IMR-90 (cell line): ENCODE measurements at regions not wholly inside any gene's neighbourhood (a gene's known extent, or its start where the extent isn't known, plus 50 kb on each side); places are given as distances from the start of the nearest gene placed in this dataset.

Experiments used
- ATAC-seq: fragments of 200-7000 bp; cut with Tn5 transposase; 2 replicates; pipeline ENCODE4 v1.9.1; 2020; ENCODE audit warnings: low read depth, mild to moderate bottlenecking, moderate library complexity
- BruUV-seq: library from RNA; stranded (reverse); fragments of 400-500 nt; replicated peaks from 2 replicates; lab custom pipeline; 2021; lab: Mats Ljungman, UMichigan
- CTCF ChIA-PET: fragments of 300-600 bp; formaldehyde crosslinking; extraction: SDS; loops from one replicate; lab custom pipeline; 2021; ENCODE audit warnings: antibody characterized with exemption; lab: Yijun Ruan, JAX
- POLR2A ChIA-PET: fragments of 300-600 bp; sonication (Branson Sonifier 250); formaldehyde crosslinking; loops from one replicate; lab custom pipeline; 2022; ENCODE audit warnings: antibody characterized with exemption; ENCODE audit not compliant: unreplicated experiment; lab: Charles Lee
- DNase-seq: peaks from one replicate; pipeline ENCODE4 v3.0.0; 2013
- H2AFZ ChIP-seq: replicated peaks from 2 replicates; pipeline ENCODE3; 2013; ENCODE audit warnings: low read length, mild to moderate bottlenecking; ENCODE audit not compliant: poor library complexity
- H2AK5ac ChIP-seq: 2 replicates; pipeline ENCODE4 v1.6.1; 2013; ENCODE audit warnings: low read depth, low read length, inconsistent platforms
- H2AK9ac ChIP-seq: replicated peaks from 2 replicates; pipeline ENCODE3; 2013; ENCODE audit warnings: mild to moderate bottlenecking, low read depth, low read length, moderate library complexity; ENCODE audit not compliant: poor library complexity
- H2BK120ac ChIP-seq: 2 replicates; pipeline ENCODE4 v1.6.1; 2013; ENCODE audit warnings: low read depth, low read length, inconsistent platforms
- H2BK15ac ChIP-seq: 3 replicates; pipeline ENCODE4 v1.6.1; 2013; ENCODE audit warnings: low read depth, low read length, inconsistent platforms
- H2BK20ac ChIP-seq: 2 replicates; pipeline ENCODE4 v1.6.1; 2013; ENCODE audit warnings: low read depth, mild to moderate bottlenecking, inconsistent platforms, low read length, moderate library complexity
- H2BK5ac ChIP-seq: 2 replicates; pipeline ENCODE4 v1.6.1; 2013; ENCODE audit warnings: mild to moderate bottlenecking, low read depth, low read length, inconsistent platforms; ENCODE audit not compliant: poor library complexity, severe bottlenecking
- H3K14ac ChIP-seq: replicated peaks from 2 replicates; pipeline ENCODE4 v1.6.1; 2013; ENCODE audit warnings: low read depth, low read length, inconsistent platforms
- H3K18ac ChIP-seq: 2 replicates; pipeline ENCODE4 v1.6.1; 2013; ENCODE audit warnings: low read depth, low read length, control low read depth
- H3K23ac ChIP-seq: 2 replicates; pipeline ENCODE4 v1.6.1; 2013; ENCODE audit warnings: low read depth, low read length, inconsistent platforms
- H3K27ac ChIP-seq: 2 replicates; pipeline ENCODE4 v1.5.1; 2013; ENCODE audit warnings: mild to moderate bottlenecking, control low read depth, low read length; ENCODE audit not compliant: insufficient read depth
- H3K27me3 ChIP-seq: 2 replicates; pipeline ENCODE4 v1.6.1; 2013; ENCODE audit warnings: low read length; ENCODE audit not compliant: control insufficient read depth, insufficient read depth
- H3K36me3 ChIP-seq: 2 replicates; pipeline ENCODE4 v1.6.1; 2013; ENCODE audit warnings: low read length, mixed read lengths; ENCODE audit not compliant: control insufficient read depth, insufficient read depth
- H3K4ac ChIP-seq: 2 replicates; pipeline ENCODE4 v1.6.1; 2013; ENCODE audit warnings: low read depth, low read length, inconsistent platforms
- H3K4me1 ChIP-seq: 2 replicates; pipeline ENCODE4 v1.6.1; 2013; ENCODE audit warnings: low read length, mixed read lengths; ENCODE audit not compliant: control insufficient read depth, insufficient read depth
- H3K4me2 ChIP-seq: 2 replicates; pipeline ENCODE4 v1.6.1; 2013; ENCODE audit warnings: low read depth, mild to moderate bottlenecking, control low read depth, low read length, moderate library complexity
- H3K4me3 ChIP-seq: 2 replicates; pipeline ENCODE4 v1.5.1; 2013; ENCODE audit warnings: low read depth, mild to moderate bottlenecking, control low read depth, low read length, moderate library complexity; ENCODE audit not compliant: insufficient read depth
- H3K56ac ChIP-seq: 2 replicates; pipeline ENCODE4 v1.6.1; 2013; ENCODE audit warnings: low read length, inconsistent platforms; ENCODE audit not compliant: insufficient read depth; ENCODE audit errors: extremely low read depth
- H3K79me1 ChIP-seq, 2 experiments: 2 replicates each; pipeline ENCODE4 v1.6.1; 2013; ENCODE audit warnings: low read length in 2 of 2, inconsistent platforms in 1 of 2, low read depth in 1 of 2
- H3K9ac ChIP-seq: 2 replicates; pipeline ENCODE4 v1.6.1; 2013; ENCODE audit warnings: low read depth, low read length, control low read depth
- H3K9me1 ChIP-seq: 2 replicates; pipeline ENCODE4 v1.6.1; 2013; ENCODE audit warnings: low read length, inconsistent platforms; ENCODE audit not compliant: insufficient read depth
- H3K9me3 ChIP-seq: 2 replicates; pipeline ENCODE4 v1.6.1; 2013; ENCODE audit warnings: low read length; ENCODE audit not compliant: control insufficient read depth, insufficient read depth
- H4K20me1 ChIP-seq: 2 replicates; pipeline ENCODE4 v1.6.1; 2013; ENCODE audit warnings: low read length, inconsistent platforms; ENCODE audit not compliant: insufficient read depth
- H4K5ac ChIP-seq: 2 replicates; pipeline ENCODE4 v1.6.1; 2013; ENCODE audit warnings: mild to moderate bottlenecking, low read depth, low read length, control low read depth
- H4K8ac ChIP-seq, 2 experiments: 2 replicates each; pipeline ENCODE4 v1.6.1; 2013; ENCODE audit warnings: low read depth in 2 of 2, low read length in 2 of 2, control low read depth in 1 of 2, inconsistent platforms in 1 of 2
- H4K91ac ChIP-seq: 2 replicates; pipeline ENCODE4 v1.6.1; 2013; ENCODE audit warnings: low read depth, low read length, inconsistent platforms; ENCODE audit not compliant: insufficient read depth
- BHLHE40 ChIP-seq: fragments of 150-350 bp; IDR thresholded peaks from 2 replicates; pipeline ENCODE4 v1.6.1; 2016; ENCODE audit warnings: mild to moderate bottlenecking, low read depth, low read length
- CEBPB ChIP-seq: IDR thresholded peaks from 2 replicates; pipeline ENCODE4 v1.6.1; 2012; ENCODE audit warnings: low read depth, low read length, improper control_type of control experiment
- CHD1 ChIP-seq: IDR thresholded peaks from 2 replicates; pipeline ENCODE4 v1.6.1; 2012; ENCODE audit warnings: low read depth, low read length, improper control_type of control experiment
- FOS ChIP-seq: fragments of 150-350 bp; IDR thresholded peaks from 2 replicates; pipeline ENCODE4 v1.6.1; 2016; ENCODE audit warnings: low read depth, low read length
- MAFK ChIP-seq: IDR thresholded peaks from 2 replicates; pipeline ENCODE4 v1.6.1; 2012; ENCODE audit warnings: low read depth, low read length, improper control_type of control experiment
- MAZ ChIP-seq: IDR thresholded peaks from 2 replicates; pipeline ENCODE4 v1.6.1; 2012; ENCODE audit warnings: low read depth, mild to moderate bottlenecking, low read length, improper control_type of control experiment, moderate library complexity, borderline replicate concordance
- MXI1 ChIP-seq: IDR thresholded peaks from 2 replicates; pipeline ENCODE4 v1.6.1; 2012; ENCODE audit warnings: low read depth, mild to moderate bottlenecking, low read length, moderate library complexity, borderline replicate concordance
- NFE2L2 ChIP-seq: fragments of 150-350 bp; IDR thresholded peaks from 2 replicates; pipeline ENCODE4 v1.6.1; 2016; ENCODE audit warnings: low read depth, mild to moderate bottlenecking, low read length
- POLR2A ChIP-seq: IDR thresholded peaks from 2 replicates; pipeline ENCODE4 v1.6.1; 2012; ENCODE audit warnings: mild to moderate bottlenecking, low read depth, low read length
- RAD21 ChIP-seq: IDR thresholded peaks from 2 replicates; pipeline ENCODE4 v1.6.1; 2012; ENCODE audit warnings: low read length, improper control_type of control experiment
- RCOR1 ChIP-seq: IDR thresholded peaks from 2 replicates; pipeline ENCODE4 v1.6.1; 2012; ENCODE audit warnings: mild to moderate bottlenecking, low read length, improper control_type of control experiment; ENCODE audit not compliant: insufficient replicate concordance
- RFX5 ChIP-seq: IDR thresholded peaks from 2 replicates; pipeline ENCODE4 v1.8.0; 2012; ENCODE audit warnings: low read depth, mild to moderate bottlenecking, low read length, moderate library complexity
- SMC3 ChIP-seq: fragments of 150-350 bp; IDR thresholded peaks from 2 replicates; pipeline ENCODE4 v1.6.1; 2016; ENCODE audit warnings: low read depth, mild to moderate bottlenecking, antibody characterized with exemption, low read length, moderate library complexity
- WGBS, 2 experiments: methylation state at CpG; one replicate each; pipeline versions ENCODE4 v1.1.5 to v1.1.7; 2013; ENCODE audit warnings: missing lambda C conversion rate in 2 of 2; ENCODE audit not compliant: insufficient read length in 1 of 2; ENCODE audit errors: extremely low coverage in 2 of 2; 5-methylcytosine and 5-hydroxymethylcytosine counted together
- dilution Hi-C: fragments of 300-500 bp; cut with HindIII; formaldehyde crosslinking; loops from one replicate; pipeline ENCODE4 v1.14.3; 2018; ENCODE audit warnings: low sequenced_read_pairs; ENCODE audit not compliant: unreplicated experiment
- in situ Hi-C: fragments of 300-500 bp; cut with MboI; formaldehyde crosslinking; loops from 3 replicates; pipeline ENCODE4 v1.14.3; 2019; ENCODE audit warnings: low sequenced_read_pairs, inconsistent platforms, mixed read lengths
- intact Hi-C: fragments of 100-400 bp; cut with micrococcal nuclease; formaldehyde crosslinking; loops from 2 replicates; pipeline ENCODE4 v1.10.0; 2022
- TF ChIP-seq, protein P1 (sequence below): fragments of 150-350 bp; IDR thresholded peaks from 2 replicates; pipeline ENCODE4 v1.6.1; 2016; ENCODE audit warnings: low read depth, mild to moderate bottlenecking, low read length, moderate library complexity, borderline replicate concordance
- TF ChIP-seq, protein P2 (sequence below): fragments of 150-350 bp; IDR thresholded peaks from 2 replicates; pipeline ENCODE4 v1.6.1; 2017; ENCODE audit warnings: mild to moderate bottlenecking, antibody characterized with exemption, low read length, low read depth
- TF ChIP-seq, protein P3 (sequence below): conservative IDR thresholded peaks from 2 replicates; pipeline ENCODE4 v1.5.1; 2012; ENCODE audit warnings: mild to moderate bottlenecking, low read depth, low read length, improper control_type of control experiment

DNA sequence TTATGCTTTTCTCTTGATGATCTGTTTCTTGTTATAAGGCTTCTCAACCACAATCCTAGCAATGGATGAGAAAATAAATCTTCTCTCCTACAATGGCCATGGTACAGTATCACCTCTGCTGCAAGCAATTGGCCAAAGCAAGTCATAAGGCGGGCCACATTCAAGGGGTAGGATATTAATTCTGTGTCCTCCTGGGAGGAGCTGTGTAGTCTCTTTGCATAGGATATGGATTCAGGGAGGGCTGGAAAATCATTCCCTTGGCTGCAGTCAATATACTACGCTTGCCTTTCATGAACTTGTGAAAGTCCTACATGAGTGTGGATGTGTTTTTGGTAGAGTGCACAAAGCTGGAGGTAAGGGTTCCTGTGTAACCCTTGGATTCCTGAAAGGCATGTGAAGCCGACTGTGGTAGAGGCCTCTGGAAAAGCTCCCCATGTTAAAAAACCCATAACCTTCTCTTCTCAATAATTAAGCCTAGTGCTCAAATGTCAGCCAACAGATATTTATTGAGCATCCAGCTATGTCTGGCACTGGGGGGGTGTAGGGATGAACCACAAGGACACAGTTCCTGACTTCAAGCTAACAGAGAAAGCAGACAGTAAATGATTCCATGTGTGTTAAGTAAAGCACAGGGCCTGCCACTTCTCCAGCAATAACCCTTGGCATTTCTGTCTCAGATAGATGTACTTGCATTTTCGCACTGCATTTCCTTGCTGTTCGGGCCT, 147.6 kb upstream of the HS3ST3A1 start:
- Histone ChIP-seq H3K27me3 (no peaks in the 10 kb centered on the region), H2BK15ac (no peak overlapping the region), H3K4me1 (peaks cover 5% of the 10 kb centered on the region; the same call in 1 of the 2 replicates), H2BK20ac (no peak overlapping the region), H2AFZ (no peak overlapping the region), H3K18ac (no peak overlapping the region), H3K79me1 (no peaks in the 10 kb centered on the region), H3K14ac (no peak overlapping the region), H2BK120ac (no peak overlapping the region), H3K36me3 (no peaks in the 10 kb centered on the region), H3K56ac (no peak overlapping the region), H4K8ac (no peak overlapping the region), H4K5ac (no peak overlapping the region), H3K27ac (no peak overlapping the region), H3K9me3 (no peaks in the 10 kb centered on the region), H3K9me1 (no peaks in the 10 kb centered on the region), H2BK5ac (no peak overlapping the region), H3K4me3 (no peak overlapping the region), H4K91ac (no peak overlapping the region), H3K23ac (no peak overlapping the region), H2AK5ac (no peak overlapping the region), H2AK9ac (no peak overlapping the region), H3K4me2 (no peak overlapping the region), H3K9ac (no peak overlapping the region), H4K20me1 (no peaks in the 10 kb centered on the region), H3K4ac (no peak overlapping the region)
- ChIA-PET CTCF (no interaction called here), POLR2A (no interaction called here)
- BruUV-seq = no TSS peak
- TF ChIP-seq, protein P1, sequence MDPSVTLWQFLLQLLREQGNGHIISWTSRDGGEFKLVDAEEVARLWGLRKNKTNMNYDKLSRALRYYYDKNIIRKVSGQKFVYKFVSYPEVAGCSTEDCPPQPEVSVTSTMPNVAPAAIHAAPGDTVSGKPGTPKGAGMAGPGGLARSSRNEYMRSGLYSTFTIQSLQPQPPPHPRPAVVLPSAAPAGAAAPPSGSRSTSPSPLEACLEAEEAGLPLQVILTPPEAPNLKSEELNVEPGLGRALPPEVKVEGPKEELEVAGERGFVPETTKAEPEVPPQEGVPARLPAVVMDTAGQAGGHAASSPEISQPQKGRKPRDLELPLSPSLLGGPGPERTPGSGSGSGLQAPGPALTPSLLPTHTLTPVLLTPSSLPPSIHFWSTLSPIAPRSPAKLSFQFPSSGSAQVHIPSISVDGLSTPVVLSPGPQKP = no peak
- TF ChIP-seq RAD21 (no peak), POLR2A (no peak), MXI1 (no peak), RCOR1 (no peak), CEBPB (no peak), BHLHE40 (no peak), MAFK (no peak), SMC3 (no peak), CHD1 (no peak), RFX5 (no peak), NFE2L2 (no peak), FOS (no peak), MAZ (no peak)
- TF ChIP-seq, protein P2, sequence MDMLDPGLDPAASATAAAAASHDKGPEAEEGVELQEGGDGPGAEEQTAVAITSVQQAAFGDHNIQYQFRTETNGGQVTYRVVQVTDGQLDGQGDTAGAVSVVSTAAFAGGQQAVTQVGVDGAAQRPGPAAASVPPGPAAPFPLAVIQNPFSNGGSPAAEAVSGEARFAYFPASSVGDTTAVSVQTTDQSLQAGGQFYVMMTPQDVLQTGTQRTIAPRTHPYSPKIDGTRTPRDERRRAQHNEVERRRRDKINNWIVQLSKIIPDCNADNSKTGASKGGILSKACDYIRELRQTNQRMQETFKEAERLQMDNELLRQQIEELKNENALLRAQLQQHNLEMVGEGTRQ = no peak
- TF ChIP-seq, protein P3, sequence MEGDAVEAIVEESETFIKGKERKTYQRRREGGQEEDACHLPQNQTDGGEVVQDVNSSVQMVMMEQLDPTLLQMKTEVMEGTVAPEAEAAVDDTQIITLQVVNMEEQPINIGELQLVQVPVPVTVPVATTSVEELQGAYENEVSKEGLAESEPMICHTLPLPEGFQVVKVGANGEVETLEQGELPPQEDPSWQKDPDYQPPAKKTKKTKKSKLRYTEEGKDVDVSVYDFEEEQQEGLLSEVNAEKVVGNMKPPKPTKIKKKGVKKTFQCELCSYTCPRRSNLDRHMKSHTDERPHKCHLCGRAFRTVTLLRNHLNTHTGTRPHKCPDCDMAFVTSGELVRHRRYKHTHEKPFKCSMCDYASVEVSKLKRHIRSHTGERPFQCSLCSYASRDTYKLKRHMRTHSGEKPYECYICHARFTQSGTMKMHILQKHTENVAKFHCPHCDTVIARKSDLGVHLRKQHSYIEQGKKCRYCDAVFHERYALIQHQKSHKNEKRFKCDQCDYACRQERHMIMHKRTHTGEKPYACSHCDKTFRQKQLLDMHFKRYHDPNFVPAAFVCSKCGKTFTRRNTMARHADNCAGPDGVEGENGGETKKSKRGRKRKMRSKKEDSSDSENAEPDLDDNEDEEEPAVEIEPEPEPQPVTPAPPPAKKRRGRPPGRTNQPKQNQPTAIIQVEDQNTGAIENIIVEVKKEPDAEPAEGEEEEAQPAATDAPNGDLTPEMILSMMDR = no peak
- in situ Hi-C loops = no loop called here
- dilution Hi-C loops = no loop called here
- WGBS, 2 experiments = 58% methylated on average over 2 of the region's 5 CpGs; no CpG with 5 or more reads in 1 of the 2 experiments
- no peak for ATAC-seq
- no peak for DNase-seq
- intact Hi-C loops = no loop called here
